ENCODE measurements at regions not wholly inside any gene's neighbourhood (a gene's known extent, or its start where the extent isn't known, plus 50 kb on each side); places are given as distances from the start of the nearest gene placed in this dataset.

- H3K27ac Mint-ChIP-seq = 0 out of 2 replicates have a peak overlapping the region, but pooled peaks have one; percentile 83
- Histone ChIP-seq H3K36me3 (ENCODE audit: insufficient read depth) (no peaks in the 10 kb centered on the region), H3F3A (replicated peaks; ENCODE audit: low read depth) (no peaks in the 10 kb centered on the region), H3K27ac (ENCODE audit: low read depth) (no peak overlapping the region), H3K9me2 (ENCODE audit: insufficient read depth) (no peaks in the 10 kb centered on the region), H3K4me1 (ENCODE audit: insufficient read depth) (no peaks in the 10 kb centered on the region), H2AFZ (peak overlapping the region; percentile 53), H3K27me3 (ENCODE audit: insufficient read depth) (no peaks in the 10 kb centered on the region), H3K79me2 (replicated peaks; ENCODE audit: insufficient read depth) (no peaks in the 10 kb centered on the region), H3K4me3 (no peak overlapping the region), H4K20me1 (replicated peaks; ENCODE audit: insufficient read depth) (no peaks in the 10 kb centered on the region), H3K4me2 (no peak overlapping the region)
- H3K4me1 Mint-ChIP-seq = no peaks in the 10 kb centered on the region
- no peak for ATAC-seq
- H3K4me3 Mint-ChIP-seq = no peak overlapping the region
- no peaks in the 10 kb centered on the region for H3K27me3 Mint-ChIP-seq (ENCODE audit: insufficient read depth, low read depth, poor library complexity)
- no peaks in the 10 kb centered on the region for H3K36me3 Mint-ChIP-seq (ENCODE audit: low read depth)
- TF ChIP-seq ZNF114 (CRISPR knock-in tag; IDR thresholded peaks at IDR 0.05) (no peak), EZH2 (IDR thresholded peaks at IDR 0.05; ENCODE audit: low read depth, unreplicated experiment) (no peak), ZNF462 (CRISPR knock-in tag; IDR thresholded peaks at IDR 0.05) (no peak), CTCF (conservative IDR thresholded peaks at IDR 0.05; ENCODE audit: low read depth in 2 of 2) (no peak), ETS1 (IDR thresholded peaks at IDR 0.05) (no peak), ZNF331 (CRISPR knock-in tag; IDR thresholded peaks at IDR 0.05; ENCODE audit: low read depth) (no peak), JUNB (IDR thresholded peaks at IDR 0.05; ENCODE audit: unreplicated experiment) (no peak), REST (IDR thresholded peaks at IDR 0.05; ENCODE audit: unreplicated experiment) (no peak), CREB1 (CRISPR knock-in tag; IDR thresholded peaks at IDR 0.05; ENCODE audit: low read depth) (no peak)
- H3K9me3 Mint-ChIP-seq = no peaks in the 10 kb centered on the region; the same call in 2 of the 3 replicates
- no peak for DNase-seq (ENCODE audit: low spot score)
Measured at GRCh38 chr2:146632707-146633106, 1212.1 kb upstream of the ACVR2A start.

All from GM23338 (cell line).